Hematopoietic multipotent progenitor cell treated with erythropoietin and hydrocortisone succinate and interleukin-3 and kit ligand, for 17 days (in vitro differentiated cells): ENCODE measurements at regions not wholly inside any gene's neighbourhood (a gene's known extent, or its start where the extent isn't known, plus 50 kb on each side); places are given as distances from the start of the nearest gene placed in this dataset.
A peak's percentile ranks its signal among the peaks of the same experiment; 100 is the strongest.
"Not testable (repeated sequence)": the region's sequence is repeated elsewhere in the genome, so short reads cannot be mapped to it uniquely, and the experiment has no call there.

Experiments used
- DNase-seq: peaks from one replicate; pipeline ENCODE4 v3.0.0-alpha.2; 2015; ENCODE audit warnings: low spot score

- no peak for DNase-seq
Measured at GRCh38 chr6:152811785-152812184, 61.2 kb downstream of the VIP start.

- no peak for DNase-seq
Measured at GRCh38 chr6:152815230-152815872, 64.8 kb downstream of the VIP start.

- DNase-seq, result no peak
Measured at GRCh38 chr6:152816055-152816454, 65.5 kb downstream of the VIP start.

GRCh38 chr6:152821525-152821924 is 70.9 kb downstream of the VIP start:
- no peak for DNase-seq

- DNase-seq, result no peak
Measured at GRCh38 chr6:152824666-152825065, 74.1 kb downstream of the VIP start.

- no peak for DNase-seq
Measured at GRCh38 chr6:152828431-152828830, 77.8 kb downstream of the VIP start.

GRCh38 chr6:152834366-152834765 is 83.8 kb downstream of the VIP start:
- not testable (repeated sequence) for DNase-seq

- no peak for DNase-seq
Measured at GRCh38 chr6:152836523-152836922, 85.9 kb downstream of the VIP start.

- DNase-seq, result no peak
Measured at GRCh38 chr6:152845421-152845820, 94.8 kb downstream of the VIP start.

GRCh38 chr6:152846825-152847224 is 96.2 kb downstream of the VIP start:
- DNase-seq, result no peak

GRCh38 chr6:152848919-152849318 is 98.3 kb downstream of the VIP start:
- no peak for DNase-seq

- no peak for DNase-seq
Measured at GRCh38 chr6:152854086-152854795, 103.6 kb downstream of the VIP start.

GRCh38 chr6:152858141-152858540 is 107.5 kb downstream of the VIP start:
- no peak for DNase-seq

GRCh38 chr6:152859225-152859624 is 108.6 kb downstream of the VIP start:
- no peak for DNase-seq

- peak; percentile 65 for DNase-seq
Measured at GRCh38 chr6:152863618-152864326, 113.2 kb downstream of the VIP start.

GRCh38 chr6:152874267-152874666 is 108.6 kb downstream of the FBXO5 start:
- DNase-seq, result no peak

- DNase-seq, result no peak
Measured at GRCh38 chr6:152874846-152875568, 107.8 kb downstream of the FBXO5 start.

- no peak for DNase-seq
Measured at GRCh38 chr6:152879681-152880080, 103.2 kb downstream of the FBXO5 start.

- no peak for DNase-seq
Measured at GRCh38 chr6:152893187-152893586, 89.7 kb downstream of the FBXO5 start.

- DNase-seq, result no peak
Measured at GRCh38 chr6:152896923-152897322, 85.9 kb downstream of the FBXO5 start.

- peak; percentile 40 for DNase-seq
Measured at GRCh38 chr6:152897807-152898399, 84.9 kb downstream of the FBXO5 start.

- DNase-seq, result no peak
Measured at GRCh38 chr6:152904678-152905077, 78.2 kb downstream of the FBXO5 start.
